ENCODE measurements at regions not wholly inside any gene's neighbourhood (a gene's known extent, or its start where the extent isn't known, plus 50 kb on each side); places are given as distances from the start of the nearest gene placed in this dataset.

- no peaks in the 10 kb centered on the region for H3K9me3 ChIP-seq (replicated peaks; ENCODE audit: control insufficient read depth, insufficient read depth, low read length)
- H3K79me2 ChIP-seq (ENCODE audit: control insufficient read depth, insufficient read depth, low read length): no peaks in the 10 kb centered on the region
- H3K9ac ChIP-seq (replicated peaks; ENCODE audit: extremely low read depth, insufficient read depth, low read length): no peak overlapping the region
- dilution Hi-C loops (cut with MboI; ENCODE audit: extremely low pct_ligation_motif_present, low sequenced_read_pairs) (no loop called here), intact Hi-C loops (cut with micrococcal nuclease) (no loop called here)
- H3K36me3 ChIP-seq (ENCODE audit: control insufficient read depth in 2 of 2, extremely low read depth in 1 of 2, insufficient read depth in 2 of 2, low read length in 2 of 2): no peaks in the 10 kb centered on the region
- H3K27me3 ChIP-seq (ENCODE audit: control insufficient read depth in 2 of 2, insufficient read depth in 2 of 2, low read length in 2 of 2): no peaks in the 10 kb centered on the region
- TF ChIP-seq GATA2 (IDR thresholded peaks at IDR 0.05; ENCODE audit: insufficient read depth, insufficient read length, low read depth, low read length): no peak
- no peak for TF ChIP-seq MAX (IDR thresholded peaks at IDR 0.05; ENCODE audit: insufficient read depth, insufficient read length)
- no peak for TF ChIP-seq CTCF (IDR thresholded peaks at IDR 0.05; ENCODE audit: extremely low read depth in 1 of 2, insufficient read depth in 1 of 2, low read depth in 1 of 2, low read length in 2 of 2)
- TF ChIP-seq JUN (IDR thresholded peaks at IDR 0.05; ENCODE audit: borderline replicate concordance, insufficient read depth, insufficient read length, low read depth): no peak
- no peak for TF ChIP-seq MYC (IDR thresholded peaks at IDR 0.05; ENCODE audit: low read depth, low read length)
- no peak for TF ChIP-seq EZH2 (IDR thresholded peaks at IDR 0.05; ENCODE audit: borderline replicate concordance, low read depth, low read length, severe bottlenecking)
- no peak for TF ChIP-seq POLR2AphosphoS5 (IDR thresholded peaks at IDR 0.05; ENCODE audit: insufficient read depth, low read depth, low read length)
- TF ChIP-seq FOS (IDR thresholded peaks at IDR 0.05; ENCODE audit: borderline replicate concordance, insufficient read depth, low read length): no peak
- TF ChIP-seq POLR2A (IDR thresholded peaks at IDR 0.05; ENCODE audit: low read depth, low read length): no peak
- no peak overlapping the region for H3K27ac ChIP-seq (ENCODE audit: insufficient read depth, low read depth, low read length)
- H2AFZ ChIP-seq (ENCODE audit: low read depth, low read length): no peak overlapping the region
- CTCF ChIA-PET: no interaction called here
- no peak for FAIRE-seq
- H4K20me1 ChIP-seq (replicated peaks; ENCODE audit: control insufficient read depth, extremely low read depth, insufficient read depth, low read length): no peaks in the 10 kb centered on the region
- H3K4me1 ChIP-seq (ENCODE audit: control insufficient read depth, extremely low read depth, insufficient read depth, low read length): no peaks in the 10 kb centered on the region
- POLR2A ChIA-PET: no interaction called here
- no TSS peak for BruUV-seq (replicated peaks)
- no peak overlapping the region for H3K4me3 ChIP-seq (replicated peaks in 1 of 3; ENCODE audit: insufficient read depth in 1 of 3, low read depth in 1 of 3, low read length in 3 of 3)
- no peak overlapping the region for H3K4me2 ChIP-seq (ENCODE audit: insufficient read depth, low read length)
- no peaks in the 10 kb centered on the region for H3K9me1 ChIP-seq (replicated peaks; ENCODE audit: control insufficient read depth, extremely low read depth, insufficient read depth, low read length)
- no peak for DNase-seq (ENCODE audit: low read depth, low spot score)
Measured at GRCh38 chr2:12616456-12617156, 100.1 kb upstream of the TRIB2 start.

Data from endothelial cell of umbilical vein (primary cell).